IMR-90 (cell line): ENCODE measurements at regions not wholly inside any gene's neighbourhood (a gene's known extent, or its start where the extent isn't known, plus 50 kb on each side); places are given as distances from the start of the nearest gene placed in this dataset.

Source experiments
- ATAC-seq: fragments of 200-7000 bp; cut with Tn5 transposase; 2 replicates; pipeline ENCODE4 v1.9.1; 2020; ENCODE audit warnings: low read depth, mild to moderate bottlenecking, moderate library complexity
- BruUV-seq: library from RNA; stranded (reverse); fragments of 400-500 nt; replicated peaks from 2 replicates; lab custom pipeline; 2021; lab: Mats Ljungman, UMichigan
- CTCF ChIA-PET: fragments of 300-600 bp; formaldehyde crosslinking; extraction: SDS; loops from one replicate; lab custom pipeline; 2021; ENCODE audit warnings: antibody characterized with exemption; lab: Yijun Ruan, JAX
- POLR2A ChIA-PET: fragments of 300-600 bp; sonication (Branson Sonifier 250); formaldehyde crosslinking; loops from one replicate; lab custom pipeline; 2022; ENCODE audit warnings: antibody characterized with exemption; ENCODE audit not compliant: unreplicated experiment; lab: Charles Lee
- DNase-seq: peaks from one replicate; pipeline ENCODE4 v3.0.0; 2013
- H2AFZ ChIP-seq: replicated peaks from 2 replicates; pipeline ENCODE3; 2013; ENCODE audit warnings: low read length, mild to moderate bottlenecking; ENCODE audit not compliant: poor library complexity
- H2AK5ac ChIP-seq: 2 replicates; pipeline ENCODE4 v1.6.1; 2013; ENCODE audit warnings: low read depth, low read length, inconsistent platforms
- H2AK9ac ChIP-seq: replicated peaks from 2 replicates; pipeline ENCODE3; 2013; ENCODE audit warnings: mild to moderate bottlenecking, low read depth, low read length, moderate library complexity; ENCODE audit not compliant: poor library complexity
- H2BK120ac ChIP-seq: 2 replicates; pipeline ENCODE4 v1.6.1; 2013; ENCODE audit warnings: low read depth, low read length, inconsistent platforms
- H2BK15ac ChIP-seq: 3 replicates; pipeline ENCODE4 v1.6.1; 2013; ENCODE audit warnings: low read depth, low read length, inconsistent platforms
- H2BK20ac ChIP-seq: 2 replicates; pipeline ENCODE4 v1.6.1; 2013; ENCODE audit warnings: low read depth, mild to moderate bottlenecking, inconsistent platforms, low read length, moderate library complexity
- H2BK5ac ChIP-seq: 2 replicates; pipeline ENCODE4 v1.6.1; 2013; ENCODE audit warnings: mild to moderate bottlenecking, low read depth, low read length, inconsistent platforms; ENCODE audit not compliant: poor library complexity, severe bottlenecking
- H3K14ac ChIP-seq: replicated peaks from 2 replicates; pipeline ENCODE4 v1.6.1; 2013; ENCODE audit warnings: low read depth, low read length, inconsistent platforms
- H3K18ac ChIP-seq: 2 replicates; pipeline ENCODE4 v1.6.1; 2013; ENCODE audit warnings: low read depth, low read length, control low read depth
- H3K23ac ChIP-seq: 2 replicates; pipeline ENCODE4 v1.6.1; 2013; ENCODE audit warnings: low read depth, low read length, inconsistent platforms
- H3K27ac ChIP-seq: 2 replicates; pipeline ENCODE4 v1.5.1; 2013; ENCODE audit warnings: mild to moderate bottlenecking, control low read depth, low read length; ENCODE audit not compliant: insufficient read depth
- H3K27me3 ChIP-seq: 2 replicates; pipeline ENCODE4 v1.6.1; 2013; ENCODE audit warnings: low read length; ENCODE audit not compliant: control insufficient read depth, insufficient read depth
- H3K36me3 ChIP-seq: 2 replicates; pipeline ENCODE4 v1.6.1; 2013; ENCODE audit warnings: low read length, mixed read lengths; ENCODE audit not compliant: control insufficient read depth, insufficient read depth
- H3K4ac ChIP-seq: 2 replicates; pipeline ENCODE4 v1.6.1; 2013; ENCODE audit warnings: low read depth, low read length, inconsistent platforms
- H3K4me1 ChIP-seq: 2 replicates; pipeline ENCODE4 v1.6.1; 2013; ENCODE audit warnings: low read length, mixed read lengths; ENCODE audit not compliant: control insufficient read depth, insufficient read depth
- H3K4me2 ChIP-seq: 2 replicates; pipeline ENCODE4 v1.6.1; 2013; ENCODE audit warnings: low read depth, mild to moderate bottlenecking, control low read depth, low read length, moderate library complexity
- H3K4me3 ChIP-seq: 2 replicates; pipeline ENCODE4 v1.5.1; 2013; ENCODE audit warnings: low read depth, mild to moderate bottlenecking, control low read depth, low read length, moderate library complexity; ENCODE audit not compliant: insufficient read depth
- H3K56ac ChIP-seq: 2 replicates; pipeline ENCODE4 v1.6.1; 2013; ENCODE audit warnings: low read length, inconsistent platforms; ENCODE audit not compliant: insufficient read depth; ENCODE audit errors: extremely low read depth
- H3K79me1 ChIP-seq, 2 experiments: 2 replicates each; pipeline ENCODE4 v1.6.1; 2013; ENCODE audit warnings: low read length in 2 of 2, inconsistent platforms in 1 of 2, low read depth in 1 of 2
- H3K9ac ChIP-seq: 2 replicates; pipeline ENCODE4 v1.6.1; 2013; ENCODE audit warnings: low read depth, low read length, control low read depth
- H3K9me1 ChIP-seq: 2 replicates; pipeline ENCODE4 v1.6.1; 2013; ENCODE audit warnings: low read length, inconsistent platforms; ENCODE audit not compliant: insufficient read depth
- H3K9me3 ChIP-seq: 2 replicates; pipeline ENCODE4 v1.6.1; 2013; ENCODE audit warnings: low read length; ENCODE audit not compliant: control insufficient read depth, insufficient read depth
- H4K20me1 ChIP-seq: 2 replicates; pipeline ENCODE4 v1.6.1; 2013; ENCODE audit warnings: low read length, inconsistent platforms; ENCODE audit not compliant: insufficient read depth
- H4K5ac ChIP-seq: 2 replicates; pipeline ENCODE4 v1.6.1; 2013; ENCODE audit warnings: mild to moderate bottlenecking, low read depth, low read length, control low read depth
- H4K8ac ChIP-seq, 2 experiments: 2 replicates each; pipeline ENCODE4 v1.6.1; 2013; ENCODE audit warnings: low read depth in 2 of 2, low read length in 2 of 2, control low read depth in 1 of 2, inconsistent platforms in 1 of 2
- H4K91ac ChIP-seq: 2 replicates; pipeline ENCODE4 v1.6.1; 2013; ENCODE audit warnings: low read depth, low read length, inconsistent platforms; ENCODE audit not compliant: insufficient read depth
- CTCF ChIP-seq: conservative IDR thresholded peaks from 2 replicates; pipeline ENCODE4 v1.5.1; 2012; ENCODE audit warnings: mild to moderate bottlenecking, low read depth, low read length, improper control_type of control experiment
- POLR2A ChIP-seq: IDR thresholded peaks from 2 replicates; pipeline ENCODE4 v1.6.1; 2012; ENCODE audit warnings: mild to moderate bottlenecking, low read depth, low read length
- RAD21 ChIP-seq: IDR thresholded peaks from 2 replicates; pipeline ENCODE4 v1.6.1; 2012; ENCODE audit warnings: low read length, improper control_type of control experiment
- SMC3 ChIP-seq: fragments of 150-350 bp; IDR thresholded peaks from 2 replicates; pipeline ENCODE4 v1.6.1; 2016; ENCODE audit warnings: low read depth, mild to moderate bottlenecking, antibody characterized with exemption, low read length, moderate library complexity
- WGBS, 2 experiments: methylation state at CpG; one replicate each; pipeline versions ENCODE4 v1.1.5 to v1.1.7; 2013; ENCODE audit warnings: missing lambda C conversion rate in 2 of 2; ENCODE audit not compliant: insufficient read length in 1 of 2; ENCODE audit errors: extremely low coverage in 2 of 2; 5-methylcytosine and 5-hydroxymethylcytosine counted together
- dilution Hi-C: fragments of 300-500 bp; cut with HindIII; formaldehyde crosslinking; loops from one replicate; pipeline ENCODE4 v1.14.3; 2018; ENCODE audit warnings: low sequenced_read_pairs; ENCODE audit not compliant: unreplicated experiment
- in situ Hi-C: fragments of 300-500 bp; cut with MboI; formaldehyde crosslinking; loops from 3 replicates; pipeline ENCODE4 v1.14.3; 2019; ENCODE audit warnings: low sequenced_read_pairs, inconsistent platforms, mixed read lengths
- intact Hi-C: fragments of 100-400 bp; cut with micrococcal nuclease; formaldehyde crosslinking; loops from 2 replicates; pipeline ENCODE4 v1.10.0; 2022

- Histone ChIP-seq H3K18ac (no peak overlapping the region), H3K23ac (no peak overlapping the region), H3K56ac (no peak overlapping the region), H3K36me3 (no peaks in the 10 kb centered on the region), H2AK9ac (no peak overlapping the region), H3K27ac (no peak overlapping the region), H3K4ac (no peak overlapping the region), H3K79me1 (no peaks in the 10 kb centered on the region), H4K8ac (no peak overlapping the region), H3K9ac (no peak overlapping the region), H4K5ac (no peak overlapping the region), H2BK20ac (no peak overlapping the region), H2BK15ac (no peak overlapping the region), H3K4me2 (no peak overlapping the region), H3K9me1 (no peaks in the 10 kb centered on the region), H2AK5ac (no peak overlapping the region), H4K91ac (no peak overlapping the region), H2AFZ (no peak overlapping the region), H3K9me3 (no peaks in the 10 kb centered on the region), H3K4me1 (no peaks in the 10 kb centered on the region), H2BK120ac (no peak overlapping the region), H3K4me3 (no peak overlapping the region), H2BK5ac (no peak overlapping the region), H3K14ac (no peak overlapping the region), H4K20me1 (no peaks in the 10 kb centered on the region), H3K27me3 (no peaks in the 10 kb centered on the region)
- intact Hi-C loops (loop anchor here (10.0 kb wide), 1 partner anchor 524 kb away; no protein-coding TSS in a partner anchor), in situ Hi-C loops (no loop called here), dilution Hi-C loops (no loop called here)
- peak; percentile 30 for DNase-seq
- TF ChIP-seq POLR2A: no peak
- TF ChIP-seq RAD21: peak; percentile 26; the same call in 1 of the 2 replicates
- TF ChIP-seq SMC3: peak; percentile 20; the same call in 1 of the 2 replicates
- peak; percentile 22; the same call in 1 of the 2 replicates for TF ChIP-seq CTCF
- WGBS, 2 experiments: no CpG with 5 or more reads among the region's 2 CpGs
- no TSS peak for BruUV-seq
- ATAC-seq: no peak
- CTCF ChIA-PET: interaction anchor here (0.9 kb wide), 1 partner anchor 9 kb away, joined by 3 read pairs; no protein-coding TSS in a partner anchor
- POLR2A ChIA-PET: interaction anchor here (0.5 kb wide), 1 partner anchor 532 kb away, joined by 9 read pairs; no protein-coding TSS in a partner anchor
Observed at GRCh38 chr3:106208967-106209366, 340.2 kb upstream of the CBLB start.
